CD4-positive, alpha-beta T cell (primary cell): ENCODE measurements at regions not wholly inside any gene's neighbourhood (a gene's known extent, or its start where the extent isn't known, plus 50 kb on each side); places are given as distances from the start of the nearest gene placed in this dataset.

Experiments used
- ATAC-seq: fragments of 200-7000 bp; cut with Tn5 transposase; one replicate; pipeline ENCODE4 v1.10.0; 2022; ENCODE audit warnings: mild to moderate bottlenecking; ENCODE audit not compliant: poor library complexity
- CTCF ChIA-PET: fragments of 350-600 bp; sonication (Branson Sonifier 250); formaldehyde crosslinking; loops from one replicate; lab custom pipeline; 2021; ENCODE audit warnings: antibody characterized with exemption, inconsistent platforms; lab: Charles Lee
- POLR2A ChIA-PET: fragments of 350-600 bp; sonication (Branson Sonifier 250); formaldehyde crosslinking; loops from one replicate; lab custom pipeline; 2021; ENCODE audit warnings: antibody characterized with exemption, inconsistent platforms; lab: Charles Lee
- DNase-seq, 14 experiments: peaks; one replicate each; pipeline ENCODE4 v3.0.0-alpha.2; 2013 to 2020; ENCODE audit warnings: mixed read lengths in 2 of 14
- H3K27ac ChIP-seq, 2 donors: one replicate each; pipeline versions ENCODE4 v1.5.1 to v1.7.0; 2013; ENCODE audit warnings: low read length in 2 of 2, low read depth in 1 of 2, mild to moderate bottlenecking in 1 of 2
- H3K27me3 ChIP-seq, 2 experiments: 1 replicate in 1 of 2; 2 replicates in 1 of 2; pipeline versions ENCODE4 v1.6.1 to v1.7.0; 2013; ENCODE audit warnings: low read length in 2 of 2, control low read depth in 1 of 2, mild to moderate bottlenecking in 1 of 2, moderate library complexity in 1 of 2; ENCODE audit not compliant: insufficient read depth in 2 of 2, control insufficient read depth in 1 of 2
- H3K36me3 ChIP-seq: one replicate; pipeline ENCODE4 v1.6.1; 2013; ENCODE audit warnings: low read length, control low read depth; ENCODE audit not compliant: insufficient read depth
- H3K4me1 ChIP-seq: one replicate; pipeline ENCODE4 v1.6.1; 2013; ENCODE audit warnings: low read length, control low read depth; ENCODE audit not compliant: insufficient read depth
- H3K4me3 ChIP-seq: one replicate; pipeline ENCODE4 v1.5.1; 2013; ENCODE audit warnings: mild to moderate bottlenecking, low read length, moderate library complexity
- H3K9me3 ChIP-seq, 2 experiments: 1 replicate in 1 of 2; 2 replicates in 1 of 2; pipeline versions ENCODE4 v1.6.1 to v1.7.0; 2013; ENCODE audit warnings: low read length in 2 of 2, mild to moderate bottlenecking in 2 of 2, control low read depth in 1 of 2, moderate library complexity in 1 of 2; ENCODE audit not compliant: control insufficient read depth in 1 of 2, insufficient read depth in 1 of 2
- H3K27ac Mint-ChIP-seq: one replicate; pipeline ENCODE4 v1.8.0; 2020; ENCODE audit warnings: mixed read lengths
- H3K27me3 Mint-ChIP-seq: one replicate; pipeline ENCODE4 v1.8.0; 2021; ENCODE audit warnings: mixed read lengths
- H3K36me3 Mint-ChIP-seq: one replicate; pipeline ENCODE4 v1.8.0; 2021; ENCODE audit warnings: low read depth, mixed read lengths
- H3K4me1 Mint-ChIP-seq: one replicate; pipeline ENCODE4 v1.8.0; 2021; ENCODE audit warnings: low read depth, mixed read lengths
- H3K4me3 Mint-ChIP-seq: one replicate; pipeline ENCODE4 v1.8.0; 2020; ENCODE audit warnings: mild to moderate bottlenecking, mixed read lengths
- H3K9me3 Mint-ChIP-seq: one replicate; pipeline ENCODE4 v1.8.0; 2020; ENCODE audit warnings: mixed read lengths
- intact Hi-C, 2 experiments: fragments of 100-400 bp; cut with DNase I in 1 of 2; cut with micrococcal nuclease in 1 of 2; formaldehyde crosslinking; loops; one replicate each; pipeline versions ENCODE4 v1.15.1 to v1.9.0; 2023 to 2025; cut with DNase I, micrococcal nuclease
- TF ChIP-seq, protein P1 (sequence below): fragments of 200-600 bp; IDR thresholded peaks from one replicate; pipeline ENCODE4 v1.8.0; 2022; ENCODE audit warnings: antibody characterized with exemption, mild to moderate bottlenecking

DNA sequence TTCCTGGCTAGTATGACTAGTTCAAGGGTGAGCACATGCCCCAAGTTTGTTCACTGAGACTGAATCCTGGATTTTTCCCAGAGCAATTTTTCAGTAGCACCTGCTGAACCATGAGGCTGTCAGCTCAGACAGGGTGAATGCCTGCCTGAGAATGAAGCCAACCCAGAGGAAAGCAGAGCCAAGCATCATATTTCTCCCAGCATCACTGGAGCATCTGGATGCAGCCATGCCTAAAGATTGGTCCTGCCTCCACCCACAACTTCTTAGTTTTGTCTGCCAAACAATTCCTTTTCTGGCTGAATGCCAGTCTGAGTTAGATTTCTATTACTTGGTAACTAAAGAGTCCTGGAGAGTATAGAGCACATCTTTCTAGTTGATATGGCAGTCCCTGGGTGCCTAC is 343.6 kb downstream of the CSNK1G3 start:
- no peaks in the 10 kb centered on the region for H3K27me3 Mint-ChIP-seq
- H3K4me1 Mint-ChIP-seq: no peaks in the 10 kb centered on the region
- intact Hi-C loops: no loop called here
- H3K36me3 ChIP-seq: no peaks in the 10 kb centered on the region
- H3K4me1 ChIP-seq: no peaks in the 10 kb centered on the region
- H3K9me3 ChIP-seq: no peaks in the 10 kb centered on the region
- H3K27ac Mint-ChIP-seq: no peak overlapping the region
- no peaks in the 10 kb centered on the region for H3K27me3 ChIP-seq
- no peak overlapping the region for H3K27ac ChIP-seq
- H3K4me3 Mint-ChIP-seq: no peak overlapping the region
- CTCF ChIA-PET: no interaction called here
- POLR2A ChIA-PET: no interaction called here
- H3K4me3 ChIP-seq: no peak overlapping the region
- no peaks in the 10 kb centered on the region for H3K36me3 Mint-ChIP-seq
- DNase-seq: no peak
- H3K9me3 Mint-ChIP-seq: no peaks in the 10 kb centered on the region
- ATAC-seq: no peak
- TF ChIP-seq, protein P1, sequence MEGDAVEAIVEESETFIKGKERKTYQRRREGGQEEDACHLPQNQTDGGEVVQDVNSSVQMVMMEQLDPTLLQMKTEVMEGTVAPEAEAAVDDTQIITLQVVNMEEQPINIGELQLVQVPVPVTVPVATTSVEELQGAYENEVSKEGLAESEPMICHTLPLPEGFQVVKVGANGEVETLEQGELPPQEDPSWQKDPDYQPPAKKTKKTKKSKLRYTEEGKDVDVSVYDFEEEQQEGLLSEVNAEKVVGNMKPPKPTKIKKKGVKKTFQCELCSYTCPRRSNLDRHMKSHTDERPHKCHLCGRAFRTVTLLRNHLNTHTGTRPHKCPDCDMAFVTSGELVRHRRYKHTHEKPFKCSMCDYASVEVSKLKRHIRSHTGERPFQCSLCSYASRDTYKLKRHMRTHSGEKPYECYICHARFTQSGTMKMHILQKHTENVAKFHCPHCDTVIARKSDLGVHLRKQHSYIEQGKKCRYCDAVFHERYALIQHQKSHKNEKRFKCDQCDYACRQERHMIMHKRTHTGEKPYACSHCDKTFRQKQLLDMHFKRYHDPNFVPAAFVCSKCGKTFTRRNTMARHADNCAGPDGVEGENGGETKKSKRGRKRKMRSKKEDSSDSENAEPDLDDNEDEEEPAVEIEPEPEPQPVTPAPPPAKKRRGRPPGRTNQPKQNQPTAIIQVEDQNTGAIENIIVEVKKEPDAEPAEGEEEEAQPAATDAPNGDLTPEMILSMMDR: no peak

GRCh38 chr5:123845356-123846100 is 333.6 kb downstream of the CSNK1G3 start:
- Mint-ChIP-seq H3K9me3 (no peaks in the 10 kb centered on the region), H3K4me1 (no peaks in the 10 kb centered on the region), H3K4me3 (no peak overlapping the region), H3K27me3 (no peaks in the 10 kb centered on the region), H3K36me3 (no peaks in the 10 kb centered on the region), H3K27ac (no peak overlapping the region)
- POLR2A ChIA-PET: no interaction called here
- TF ChIP-seq, protein P1: no peak
- Histone ChIP-seq H3K4me3 (no peak overlapping the region), H3K27me3 (no peaks in the 10 kb centered on the region), H3K9me3 (no peaks in the 10 kb centered on the region), H3K4me1 (no peaks in the 10 kb centered on the region), H3K36me3 (no peaks in the 10 kb centered on the region), H3K27ac (no peak overlapping the region)
- intact Hi-C loops: no loop called here
- CTCF ChIA-PET: no interaction called here
- no peak for DNase-seq
- ATAC-seq: no peak

DNA sequence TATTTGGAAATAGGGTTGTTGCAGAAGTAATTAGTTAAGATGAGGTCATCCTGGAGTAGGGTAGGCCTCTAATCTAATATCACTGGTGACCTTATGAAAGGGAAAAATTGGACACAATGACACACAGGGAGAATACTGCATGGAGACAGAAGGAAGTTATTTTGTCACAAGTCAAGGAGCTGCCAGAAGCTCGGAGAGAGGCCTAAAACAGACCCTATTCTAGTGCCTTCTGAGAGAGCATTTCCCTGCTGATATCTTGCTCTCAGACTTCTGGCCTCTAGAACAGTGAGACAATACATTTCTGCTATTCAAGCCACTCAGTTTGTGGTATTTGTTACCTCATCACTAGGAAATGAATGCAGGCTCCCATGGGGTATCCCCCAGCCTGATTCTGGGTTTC is 332.9 kb downstream of the CSNK1G3 start:
- Mint-ChIP-seq H3K36me3 (no peaks in the 10 kb centered on the region), H3K4me3 (no peak overlapping the region), H3K27me3 (no peaks in the 10 kb centered on the region), H3K4me1 (no peaks in the 10 kb centered on the region), H3K9me3 (no peaks in the 10 kb centered on the region), H3K27ac (no peak overlapping the region)
- ChIA-PET POLR2A (no interaction called here), CTCF (no interaction called here)
- H3K4me3 ChIP-seq: no peak overlapping the region
- no peaks in the 10 kb centered on the region for H3K36me3 ChIP-seq
- ATAC-seq: no peak
- TF ChIP-seq, protein P1: no peak
- H3K27ac ChIP-seq: no peak overlapping the region
- no peaks in the 10 kb centered on the region for H3K4me1 ChIP-seq
- no peaks in the 10 kb centered on the region for H3K27me3 ChIP-seq
- H3K9me3 ChIP-seq: no peaks in the 10 kb centered on the region
- no peak for DNase-seq
- intact Hi-C loops: no loop called here
